ENCODE measurements at regions not wholly inside any gene's neighbourhood (a gene's known extent, or its start where the extent isn't known, plus 50 kb on each side); places are given as distances from the start of the nearest gene placed in this dataset.

DNA sequence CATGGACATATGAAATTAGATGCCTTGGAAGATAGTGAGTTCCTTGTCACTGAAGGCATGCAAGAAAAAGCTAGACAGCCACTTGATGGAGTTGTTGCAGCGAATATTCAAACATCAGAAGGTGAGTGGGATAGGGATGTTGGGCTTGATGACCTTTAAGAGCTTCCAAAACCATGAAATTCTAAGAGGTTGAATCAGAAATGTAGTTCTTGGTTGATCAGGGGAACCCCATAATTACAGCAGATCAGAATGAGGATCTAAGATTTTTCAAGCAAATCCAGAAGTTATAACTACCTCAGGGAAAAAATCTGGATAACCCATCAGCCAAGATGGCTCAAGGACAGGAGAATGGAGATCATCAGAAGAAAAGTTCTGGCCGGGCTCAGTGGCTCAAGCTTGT is 244.3 kb upstream of the NR4A3 start:
- DNase-seq (ENCODE audit: low read depth) = no peak
- no peak overlapping the region for H3K4me3 ChIP-seq (ENCODE audit: low read depth, low read length)
- TF ChIP-seq, protein P1, sequence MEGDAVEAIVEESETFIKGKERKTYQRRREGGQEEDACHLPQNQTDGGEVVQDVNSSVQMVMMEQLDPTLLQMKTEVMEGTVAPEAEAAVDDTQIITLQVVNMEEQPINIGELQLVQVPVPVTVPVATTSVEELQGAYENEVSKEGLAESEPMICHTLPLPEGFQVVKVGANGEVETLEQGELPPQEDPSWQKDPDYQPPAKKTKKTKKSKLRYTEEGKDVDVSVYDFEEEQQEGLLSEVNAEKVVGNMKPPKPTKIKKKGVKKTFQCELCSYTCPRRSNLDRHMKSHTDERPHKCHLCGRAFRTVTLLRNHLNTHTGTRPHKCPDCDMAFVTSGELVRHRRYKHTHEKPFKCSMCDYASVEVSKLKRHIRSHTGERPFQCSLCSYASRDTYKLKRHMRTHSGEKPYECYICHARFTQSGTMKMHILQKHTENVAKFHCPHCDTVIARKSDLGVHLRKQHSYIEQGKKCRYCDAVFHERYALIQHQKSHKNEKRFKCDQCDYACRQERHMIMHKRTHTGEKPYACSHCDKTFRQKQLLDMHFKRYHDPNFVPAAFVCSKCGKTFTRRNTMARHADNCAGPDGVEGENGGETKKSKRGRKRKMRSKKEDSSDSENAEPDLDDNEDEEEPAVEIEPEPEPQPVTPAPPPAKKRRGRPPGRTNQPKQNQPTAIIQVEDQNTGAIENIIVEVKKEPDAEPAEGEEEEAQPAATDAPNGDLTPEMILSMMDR (IDR thresholded peaks at IDR 0.05; ENCODE audit: insufficient read depth, low read length) = no peak

DNA sequence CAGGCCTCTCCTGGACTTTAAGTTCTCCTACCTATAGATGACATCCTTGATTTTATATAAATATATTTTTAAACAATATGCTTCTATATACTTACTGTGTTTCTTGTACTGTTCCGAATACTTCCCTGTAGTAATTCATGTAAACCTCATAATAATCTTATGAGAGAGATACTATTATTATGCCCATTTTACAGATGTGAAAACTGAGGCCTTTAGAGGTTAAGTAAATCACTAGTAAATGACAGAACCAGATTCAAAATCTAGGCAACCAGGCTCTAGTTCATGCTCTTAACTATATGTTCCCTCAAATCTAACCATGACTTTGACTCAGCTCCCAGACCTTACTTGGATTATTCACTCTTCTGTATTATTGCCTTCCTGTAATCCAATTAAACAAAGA is 243.0 kb upstream of the NR4A3 start:
- TF ChIP-seq, protein P1 (IDR thresholded peaks at IDR 0.05; ENCODE audit: insufficient read depth, low read length) = no peak
- no peak overlapping the region for H3K4me3 ChIP-seq (ENCODE audit: low read depth, low read length)
- DNase-seq (ENCODE audit: low read depth) = no peak

DNA sequence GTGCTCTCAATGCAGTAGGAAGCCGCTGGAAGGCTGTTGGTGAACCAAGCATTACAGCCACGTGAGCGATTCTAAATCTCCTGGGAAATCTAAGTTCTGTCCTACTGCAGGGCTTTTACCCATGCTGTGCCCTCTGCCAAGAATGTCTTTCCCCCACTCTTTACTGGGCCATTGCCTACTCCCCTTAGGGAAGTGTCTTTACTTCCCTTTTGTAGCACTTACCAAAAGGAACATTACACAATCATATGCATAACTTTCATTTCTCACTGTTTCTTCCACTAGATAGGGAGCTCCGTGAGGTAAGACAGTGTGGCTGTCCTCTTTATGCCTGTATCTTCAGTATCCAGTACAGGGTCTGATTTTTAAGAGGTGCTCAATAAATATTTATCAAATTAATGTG is 241.7 kb upstream of the NR4A3 start:
- no peak overlapping the region for H3K4me3 ChIP-seq (ENCODE audit: low read depth, low read length)
- DNase-seq (ENCODE audit: low read depth) = no peak
- TF ChIP-seq, protein P1 (IDR thresholded peaks at IDR 0.05; ENCODE audit: insufficient read depth, low read length) = no peak

DNA sequence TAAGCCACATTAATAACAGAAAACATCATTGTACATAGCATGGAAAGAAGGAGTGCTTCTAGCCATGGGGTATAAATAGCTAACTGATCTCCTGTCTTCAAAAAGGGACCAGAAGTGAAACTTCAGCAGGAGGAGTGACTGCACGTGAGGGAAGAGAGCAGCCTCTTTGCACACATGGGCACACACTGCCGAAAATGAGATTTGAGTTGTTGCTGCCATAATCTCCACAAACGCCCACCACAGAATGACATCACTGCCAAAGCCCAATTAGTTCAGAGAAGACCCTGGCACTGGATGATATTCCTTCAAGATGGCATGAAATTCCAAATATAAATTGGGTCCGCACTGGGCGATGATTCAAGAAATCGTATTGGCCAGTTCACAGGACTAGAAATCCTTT is 238.9 kb upstream of the NR4A3 start:
- H3K4me3 ChIP-seq (ENCODE audit: low read depth, low read length) = no peak overlapping the region
- TF ChIP-seq, protein P1 (IDR thresholded peaks at IDR 0.05; ENCODE audit: insufficient read depth, low read length) = no peak
- no peak for DNase-seq (ENCODE audit: low read depth)

DNA sequence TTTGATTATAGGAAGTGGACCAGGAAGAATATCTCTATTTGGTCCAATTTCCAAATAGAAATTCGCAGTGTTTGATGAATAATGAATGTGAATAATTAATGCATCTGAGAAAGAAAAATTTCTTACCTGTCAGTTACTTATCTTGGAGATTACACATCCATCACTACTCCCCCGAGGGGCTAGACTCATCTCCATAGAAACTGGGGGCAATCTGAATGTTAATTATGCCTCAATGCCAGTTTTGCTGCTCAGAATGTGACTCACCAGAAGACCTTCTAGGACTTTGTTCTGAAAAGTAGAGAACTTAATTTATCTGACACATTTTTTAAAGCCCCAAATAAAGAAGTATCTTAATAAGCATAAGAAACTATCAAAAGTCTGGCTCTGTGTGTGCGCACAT is 233.4 kb upstream of the NR4A3 start:
- no peak overlapping the region for H3K4me3 ChIP-seq (ENCODE audit: low read depth, low read length)
- TF ChIP-seq, protein P1 (IDR thresholded peaks at IDR 0.05; ENCODE audit: insufficient read depth, low read length) = no peak
- DNase-seq (ENCODE audit: low read depth) = no peak

DNA sequence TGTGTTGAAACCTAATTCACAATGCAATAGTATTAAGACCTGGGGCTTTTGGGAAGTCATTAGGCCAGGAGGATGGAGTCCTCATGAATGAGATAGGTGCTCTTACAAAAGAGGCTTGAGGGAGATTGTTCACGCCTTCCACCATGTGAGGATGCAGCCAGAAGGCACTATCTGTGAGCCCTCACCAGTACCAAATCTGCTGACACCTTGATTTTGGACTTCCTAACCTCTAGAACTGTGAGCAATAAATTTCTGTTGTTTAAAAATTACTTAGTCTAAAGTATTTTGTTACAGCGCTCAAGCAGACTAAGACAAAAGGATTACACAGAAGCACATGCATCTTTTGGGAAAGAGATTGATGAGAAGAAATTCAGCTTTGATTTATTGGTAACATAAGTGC is 232.9 kb upstream of the NR4A3 start:
- no peak for DNase-seq (ENCODE audit: low read depth)
- TF ChIP-seq, protein P1 (IDR thresholded peaks at IDR 0.05; ENCODE audit: insufficient read depth, low read length) = no peak
- H3K4me3 ChIP-seq (ENCODE audit: low read depth, low read length) = no peak overlapping the region

DNA sequence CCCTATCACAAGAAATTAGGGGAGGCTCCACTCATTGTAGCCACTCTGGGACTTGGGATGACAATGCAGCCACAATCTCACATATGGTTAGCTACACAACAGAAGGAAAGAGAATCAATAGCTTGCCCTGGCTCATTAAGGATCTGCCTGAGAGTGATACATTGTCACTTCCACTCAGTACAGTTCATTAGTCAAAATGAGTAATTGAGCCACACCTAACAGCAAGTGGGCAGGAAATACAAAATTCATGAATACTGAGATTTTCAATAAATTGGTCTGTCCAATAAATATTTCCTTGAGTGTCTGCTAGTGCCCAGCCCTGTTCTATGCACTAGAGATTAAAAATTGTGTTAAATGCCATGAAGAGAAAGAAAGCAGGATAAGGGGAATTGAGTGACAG is 231.3 kb upstream of the NR4A3 start:
- DNase-seq (ENCODE audit: low read depth) = no peak
- H3K4me3 ChIP-seq (ENCODE audit: low read depth, low read length) = no peak overlapping the region
- TF ChIP-seq, protein P1 (IDR thresholded peaks at IDR 0.05; ENCODE audit: insufficient read depth, low read length) = no peak
